B cell (primary cell): ENCODE measurements at regions not wholly inside any gene's neighbourhood (a gene's known extent, or its start where the extent isn't known, plus 50 kb on each side); places are given as distances from the start of the nearest gene placed in this dataset.

Experiments used
- ATAC-seq: fragments of 200-7000 bp; cut with Tn5 transposase; one replicate; pipeline ENCODE4 v1.10.0; 2021; ENCODE audit warnings: low read depth, mild to moderate bottlenecking, moderate number of reproducible peaks, moderate library complexity
- CTCF ChIA-PET: fragments of 350-600 bp; sonication (Branson Sonifier 250); formaldehyde crosslinking; loops from one replicate; lab custom pipeline; 2021; ENCODE audit warnings: antibody characterized with exemption, inconsistent platforms; lab: Charles Lee
- POLR2A ChIA-PET: fragments of 350-600 bp; sonication (Branson Sonifier 250); formaldehyde crosslinking; loops from one replicate; lab custom pipeline; 2021; ENCODE audit warnings: antibody characterized with exemption; lab: Charles Lee
- DNase-seq: peaks from one replicate; pipeline ENCODE4 v3.0.0; 2013
- H2AFZ ChIP-seq: 2 replicates; pipeline ENCODE4 v1.6.1; 2012; ENCODE audit warnings: mild to moderate bottlenecking, low read depth, low read length; ENCODE audit not compliant: insufficient read depth, poor library complexity, severe bottlenecking
- H3K27ac ChIP-seq, 2 donors: 1 replicate in 1 of 2; 2 replicates in 1 of 2; pipeline ENCODE4 v1.5.1; 2012 to 2013; ENCODE audit warnings: low read length in 2 of 2, mild to moderate bottlenecking in 2 of 2, moderate library complexity in 1 of 2
- H3K27me3 ChIP-seq, 4 experiments: fragments of 200-600 bp in 1 of 4; sonication (generic) in 1 of 4; replicated peaks in 1 of 4; 1 replicate in 2 of 4; 2 replicates in 2 of 4; pipeline versions ENCODE4 v1.6.1 to v1.7.0; 2013 to 2016; ENCODE audit warnings: low read length in 3 of 4, mild to moderate bottlenecking in 2 of 4, mixed read lengths in 1 of 4, moderate library complexity in 1 of 4; ENCODE audit not compliant: insufficient read depth in 4 of 4, control insufficient read depth in 3 of 4; ENCODE audit errors: control extremely low read depth in 1 of 4
- H3K36me3 ChIP-seq, 2 experiments: replicated peaks in 1 of 2; 1 replicate in 1 of 2; 2 replicates in 1 of 2; pipeline versions ENCODE4 v1.6.1 to v1.7.1; 2013; ENCODE audit warnings: low read length in 1 of 2; ENCODE audit not compliant: insufficient read depth in 2 of 2, control insufficient read depth in 1 of 2; ENCODE audit errors: control extremely low read depth in 1 of 2, extremely low read depth in 1 of 2
- H3K4me1 ChIP-seq, 2 donors: fragments of 200-600 bp in 1 of 2; sonication (generic) in 1 of 2; 1 replicate in 1 of 2; 2 replicates in 1 of 2; pipeline versions ENCODE4 v1.5.1 to v1.6.1; 2013 to 2017; ENCODE audit warnings: low read length in 2 of 2; ENCODE audit not compliant: control insufficient read depth in 2 of 2, insufficient read depth in 2 of 2
- H3K4me2 ChIP-seq: replicated peaks from 2 replicates; pipeline ENCODE3; 2012; ENCODE audit warnings: mild to moderate bottlenecking, low read depth, low read length; ENCODE audit not compliant: poor library complexity, severe bottlenecking
- H3K4me3 ChIP-seq, 5 experiments: fragments of 200-600 bp in 1 of 5; sonication (generic) in 1 of 5; 1 replicate in 3 of 5; 2 replicates in 2 of 5; pipeline versions ENCODE4 v1.5.1 to v1.7.0; 2011 to 2016; ENCODE audit warnings: low read length in 4 of 5, mild to moderate bottlenecking in 4 of 5, low read depth in 2 of 5, control low read depth in 1 of 5, moderate library complexity in 1 of 5; ENCODE audit not compliant: insufficient read depth in 1 of 5; ENCODE audit errors: control extremely low read depth in 1 of 5, extremely low read depth in 1 of 5
- H3K79me2 ChIP-seq: fragments of 200-600 bp; sonication (generic); one replicate; pipeline ENCODE4 v1.6.0; 2016; ENCODE audit warnings: low read length; ENCODE audit not compliant: control insufficient read depth, insufficient read depth
- H3K9ac ChIP-seq: fragments of 200-600 bp; sonication (generic); 2 replicates; pipeline ENCODE4 v1.6.1; 2017; ENCODE audit warnings: mild to moderate bottlenecking, low read length, moderate library complexity
- H3K9me3 ChIP-seq, 3 donors: one replicate each; pipeline versions ENCODE4 v1.6.1 to v1.7.1; 2013; ENCODE audit warnings: low read length in 2 of 3; ENCODE audit not compliant: control insufficient read depth in 2 of 3, insufficient read depth in 1 of 3; ENCODE audit errors: control extremely low read depth in 1 of 3
- H4K20me1 ChIP-seq: 2 replicates; pipeline ENCODE4 v1.6.0; 2012; ENCODE audit warnings: mild to moderate bottlenecking, low read length; ENCODE audit not compliant: insufficient read depth, control insufficient read depth, poor library complexity, severe bottlenecking
- H3K27ac Mint-ChIP-seq: one replicate; pipeline ENCODE4 v1.8.0; 2021; ENCODE audit warnings: mixed read lengths
- H3K27me3 Mint-ChIP-seq: one replicate; pipeline ENCODE4 v1.8.0; 2021; ENCODE audit warnings: mixed read lengths
- H3K4me1 Mint-ChIP-seq: one replicate; pipeline ENCODE4 v1.8.0; 2021; ENCODE audit warnings: mixed read lengths
- H3K4me3 Mint-ChIP-seq: one replicate; pipeline ENCODE4 v1.8.0; 2021; ENCODE audit warnings: mixed read lengths
- H3K9me3 Mint-ChIP-seq: one replicate; pipeline ENCODE4 v1.8.0; 2022; ENCODE audit warnings: mixed read lengths; ENCODE audit not compliant: insufficient read depth
- EZH2 ChIP-seq: IDR thresholded peaks from 2 replicates; pipeline ENCODE4 v1.6.1; 2012; ENCODE audit warnings: borderline replicate concordance, low read depth, mild to moderate bottlenecking, moderate library complexity, low read length; ENCODE audit not compliant: insufficient read depth, poor library complexity, severe bottlenecking
- WGBS: methylation state at CpG from one replicate; pipeline ENCODE4 v1.1.5; 2013; ENCODE audit warnings: missing lambda C conversion rate; ENCODE audit not compliant: insufficient coverage; 5-methylcytosine and 5-hydroxymethylcytosine counted together
- intact Hi-C: fragments of 100-400 bp; cut with micrococcal nuclease; formaldehyde crosslinking; loops from one replicate; pipeline ENCODE4 v1.10.0; 2022
- TF ChIP-seq, protein P1 (sequence below): fragments of 200-600 bp; IDR thresholded peaks from one replicate; pipeline ENCODE4 v1.8.0; 2022; ENCODE audit warnings: antibody characterized with exemption, mild to moderate bottlenecking

DNA sequence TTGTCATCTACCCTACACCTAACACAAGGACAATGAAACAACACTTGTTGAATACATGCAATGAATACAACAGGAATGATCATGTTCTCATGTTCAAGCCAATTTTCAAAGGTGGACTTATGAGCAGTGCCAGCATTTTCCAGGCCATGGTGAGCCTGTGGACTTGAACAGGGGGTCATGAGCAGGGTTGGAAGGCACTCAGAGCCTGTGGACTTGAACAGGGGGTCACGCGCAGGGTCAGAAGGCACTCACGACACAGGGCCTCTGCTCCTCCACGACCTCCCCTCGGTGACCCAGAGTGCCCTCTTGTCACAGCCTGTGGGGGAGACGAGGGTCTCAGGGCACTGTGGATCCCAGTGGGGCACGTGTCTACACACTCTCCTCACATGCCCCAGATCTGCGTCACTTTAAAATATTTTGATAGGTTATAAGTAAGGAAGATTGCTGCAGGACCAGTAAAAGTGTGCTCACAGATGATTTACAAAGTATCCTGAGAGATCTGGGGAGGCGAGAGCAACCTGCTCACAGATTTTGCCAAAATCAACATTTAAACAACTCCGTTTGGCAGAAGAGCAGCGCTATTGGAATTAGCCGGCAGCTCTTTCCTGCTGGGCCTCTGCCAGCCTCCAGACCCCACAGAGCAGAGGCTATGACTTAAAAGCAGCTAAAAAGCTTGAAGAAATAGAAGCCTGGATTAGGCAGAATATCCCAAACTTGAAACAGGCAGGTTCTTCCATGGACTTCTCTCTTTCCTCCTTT is 121.9 kb downstream of the TMEM18 start:
- H3K4me1 Mint-ChIP-seq, result peaks cover 52% of the 10 kb centered on the region
- no peak for DNase-seq
- 99% methylated on average over 6 of the region's 12 CpGs for WGBS
- no peak overlapping the region for H3K9ac ChIP-seq
- no peak for ATAC-seq
- H3K27ac Mint-ChIP-seq, result no peak overlapping the region
- POLR2A ChIA-PET, result no interaction called here
- intact Hi-C loops, result no loop called here
- peaks cover 26 to 28% of the 10 kb centered on the region in 2 donors for H3K4me1 ChIP-seq
- H3K4me3 Mint-ChIP-seq, result no peak overlapping the region
- no peaks in the 10 kb centered on the region for H3K79me2 ChIP-seq
- H3K27me3 ChIP-seq, result peaks cover 0 to 12% (median 0%) of the 10 kb centered on the region in 4 experiments
- CTCF ChIA-PET, result no interaction called here
- H3K4me3 ChIP-seq, result no peak overlapping the region
- H3K9me3 ChIP-seq, result peaks cover 0 to 5% (median 0%) of the 10 kb centered on the region in 3 donors
- no peaks in the 10 kb centered on the region for H4K20me1 ChIP-seq
- H3K9me3 Mint-ChIP-seq, result no peaks in the 10 kb centered on the region
- H3K4me2 ChIP-seq, result no peak overlapping the region
- H3K27me3 Mint-ChIP-seq, result peaks cover 12% of the 10 kb centered on the region
- no peaks in the 10 kb centered on the region for H3K36me3 ChIP-seq
- no peak overlapping the region for H2AFZ ChIP-seq
- TF ChIP-seq, protein P1, sequence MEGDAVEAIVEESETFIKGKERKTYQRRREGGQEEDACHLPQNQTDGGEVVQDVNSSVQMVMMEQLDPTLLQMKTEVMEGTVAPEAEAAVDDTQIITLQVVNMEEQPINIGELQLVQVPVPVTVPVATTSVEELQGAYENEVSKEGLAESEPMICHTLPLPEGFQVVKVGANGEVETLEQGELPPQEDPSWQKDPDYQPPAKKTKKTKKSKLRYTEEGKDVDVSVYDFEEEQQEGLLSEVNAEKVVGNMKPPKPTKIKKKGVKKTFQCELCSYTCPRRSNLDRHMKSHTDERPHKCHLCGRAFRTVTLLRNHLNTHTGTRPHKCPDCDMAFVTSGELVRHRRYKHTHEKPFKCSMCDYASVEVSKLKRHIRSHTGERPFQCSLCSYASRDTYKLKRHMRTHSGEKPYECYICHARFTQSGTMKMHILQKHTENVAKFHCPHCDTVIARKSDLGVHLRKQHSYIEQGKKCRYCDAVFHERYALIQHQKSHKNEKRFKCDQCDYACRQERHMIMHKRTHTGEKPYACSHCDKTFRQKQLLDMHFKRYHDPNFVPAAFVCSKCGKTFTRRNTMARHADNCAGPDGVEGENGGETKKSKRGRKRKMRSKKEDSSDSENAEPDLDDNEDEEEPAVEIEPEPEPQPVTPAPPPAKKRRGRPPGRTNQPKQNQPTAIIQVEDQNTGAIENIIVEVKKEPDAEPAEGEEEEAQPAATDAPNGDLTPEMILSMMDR, result no peak
- no peak for TF ChIP-seq EZH2
- no peak overlapping the region for H3K27ac ChIP-seq

DNA sequence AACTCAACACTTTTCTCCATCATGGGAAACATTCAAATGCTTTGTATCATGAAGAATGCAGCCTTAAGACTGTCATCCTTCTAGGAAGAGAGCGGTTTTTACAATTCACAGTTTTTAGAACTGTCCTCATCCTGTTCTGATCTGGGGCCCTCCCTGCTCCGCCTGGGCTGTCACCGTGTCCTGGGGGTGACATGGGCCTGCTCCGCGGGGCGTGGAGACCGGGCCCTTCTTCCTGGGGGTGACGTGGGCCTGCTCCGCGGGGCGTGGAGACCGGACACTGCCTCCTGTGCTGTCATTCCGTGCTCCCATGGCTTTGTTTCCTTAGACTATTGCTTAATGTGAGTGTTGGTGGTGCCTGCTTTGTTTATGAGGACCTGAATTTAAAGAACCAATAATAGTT is 122.8 kb downstream of the TMEM18 start:
- peak overlapping the region; percentile 64 for H3K4me3 Mint-ChIP-seq
- Histone ChIP-seq H3K4me2 (no peak overlapping the region), H3K9me3 (peaks cover 0 to 5% (median 0%) of the 10 kb centered on the region in 3 donors), H3K27ac (peak overlapping the region in 1 of 2 donors; percentile 13), H3K4me1 (peaks cover 26 to 28% of the 10 kb centered on the region in 2 donors), H3K36me3 (no peaks in the 10 kb centered on the region), H2AFZ (no peak overlapping the region), H3K4me3 (no peak overlapping the region), H3K79me2 (no peaks in the 10 kb centered on the region), H4K20me1 (no peaks in the 10 kb centered on the region), H3K27me3 (peaks cover 0 to 12% (median 0%) of the 10 kb centered on the region in 4 experiments), H3K9ac (no peak overlapping the region)
- H3K27me3 Mint-ChIP-seq, result peaks cover 10% of the 10 kb centered on the region
- WGBS, result 92% methylated on average over 6 of the region's 13 CpGs
- DNase-seq (peak; percentile 14), ATAC-seq (peak; percentile 46)
- intact Hi-C loops, result no loop called here
- H3K4me1 Mint-ChIP-seq, result peaks cover 54% of the 10 kb centered on the region
- H3K9me3 Mint-ChIP-seq, result no peaks in the 10 kb centered on the region
- H3K27ac Mint-ChIP-seq, result peak overlapping the region; percentile 62
- no peak for TF ChIP-seq EZH2
- TF ChIP-seq, protein P1, result no peak
- ChIA-PET POLR2A (no interaction called here), CTCF (no interaction called here)
